K562 (cell line): ENCODE measurements at regions not wholly inside any gene's neighbourhood (a gene's known extent, or its start where the extent isn't known, plus 50 kb on each side); places are given as distances from the start of the nearest gene placed in this dataset.

ENCODE experiments used
- ARHGAP35 ChIP-seq: fragments of 450-650 bp; IDR thresholded peaks from 2 replicates; pipeline ENCODE4 v1.6.1; 2018; ENCODE audit not compliant: partially characterized antibody
- ARID4B ChIP-seq: sonication (generic); formaldehyde crosslinking; IDR thresholded peaks from 2 replicates; pipeline ENCODE4 v1.8.0; 2022; ENCODE audit warnings: mild to moderate bottlenecking, missing genetic modification reagents
- BHLHE40 ChIP-seq: IDR thresholded peaks from 2 replicates; pipeline ENCODE4 v1.6.1; 2011; ENCODE audit warnings: low read length, improper control_type of control experiment
- CLOCK ChIP-seq: fragments of 250-450 bp; sonication (Bioruptor Pico); IDR thresholded peaks from 2 replicates; pipeline ENCODE4 v1.4.0; 2020; ENCODE audit warnings: mild to moderate bottlenecking, moderate library complexity, borderline replicate concordance
- ELF1 ChIP-seq: fragments of 200-800 bp; sonication (Bioruptor generic); IDR thresholded peaks from 2 replicates; pipeline ENCODE4 v1.6.1; 2016; ENCODE audit warnings: missing genetic modification characterization, missing compliant biosample characterization
- HOXB6 ChIP-seq: fragments of 250-450 bp; sonication (Bioruptor Pico); IDR thresholded peaks from 2 replicates; pipeline ENCODE4 v1.5.1; 2022; ENCODE audit warnings: mild to moderate bottlenecking, borderline replicate concordance
- ILF3 ChIP-seq: fragments of 450-650 bp; IDR thresholded peaks from 2 replicates; pipeline ENCODE4 v1.6.1; 2018; ENCODE audit warnings: antibody characterized with exemption, mild to moderate bottlenecking, moderate library complexity, borderline replicate concordance
- KAT2B ChIP-seq: IDR thresholded peaks from one replicate; pipeline ENCODE4 v1.6.1; 2012; ENCODE audit warnings: low read depth, mild to moderate bottlenecking, control low read depth, inconsistent platforms, low read length, moderate library complexity
- PHF20 ChIP-seq: fragments of 450-650 bp; IDR thresholded peaks from 2 replicates; pipeline ENCODE4 v1.6.1; 2018; ENCODE audit not compliant: partially characterized antibody
- SAFB2 ChIP-seq: fragments of 200-400 bp; formaldehyde crosslinking; IDR thresholded peaks from 2 replicates; pipeline ENCODE4 v1.6.1; 2018; ENCODE audit warnings: borderline replicate concordance, low read length, low read depth, moderate library complexity; ENCODE audit not compliant: severe bottlenecking
- SNAPC5 ChIP-seq: fragments of 250-450 bp; sonication (Bioruptor Pico); IDR thresholded peaks from 2 replicates; pipeline ENCODE4 v1.8.0; 2021; ENCODE audit warnings: moderate library complexity, mild to moderate bottlenecking, inconsistent platforms
- TEAD4 ChIP-seq, 2 experiments: sonication (generic) in 1 of 2; formaldehyde crosslinking in 1 of 2; IDR thresholded peaks; 2 replicates each; pipeline versions ENCODE4 v1.6.1 to v1.8.0; 2012 to 2022; ENCODE audit warnings: borderline replicate concordance in 1 of 2, inconsistent platforms in 1 of 2, low read length in 1 of 2, mild to moderate bottlenecking in 1 of 2, missing genetic modification reagents in 1 of 2
- TFE3 ChIP-seq: fragments of 450-650 bp; formaldehyde crosslinking; IDR thresholded peaks from 2 replicates; pipeline ENCODE4 v1.4.0; 2020; ENCODE audit warnings: mild to moderate bottlenecking, mixed read lengths
- ZBED1 ChIP-seq: IDR thresholded peaks from 2 replicates; pipeline ENCODE4 v1.6.1; 2014
- ZHX1 ChIP-seq: fragments of 150-350 bp; conservative IDR thresholded peaks from 2 replicates; pipeline ENCODE4 v1.6.1; 2014; ENCODE audit warnings: low read length
- ZZZ3 ChIP-seq: fragments of 450-650 bp; IDR thresholded peaks from 2 replicates; pipeline ENCODE4 v1.6.1; 2016; ENCODE audit warnings: antibody characterized with exemption, mild to moderate bottlenecking, moderate library complexity

GRCh38 chr15:87619161-87619960 lies 637.2 kb downstream of the NTRK3 start (continued):
- no peak for TF ChIP-seq ARID4B (CRISPR knock-in tag)
- no peak for TF ChIP-seq SNAPC5 (CRISPR knock-in tag)
- TF ChIP-seq TEAD4 (IDR thresholded peaks at IDR 0.05; ENCODE audit: low read length), result peak; percentile 90
- no peak for TF ChIP-seq TEAD4 (CRISPR knock-in tag; IDR thresholded peaks at IDR 0.05; ENCODE audit: borderline replicate concordance)
- no peak for TF ChIP-seq ZHX1
- TF ChIP-seq TFE3 (CRISPR knock-in tag), result no peak
- TF ChIP-seq PHF20, result no peak
- TF ChIP-seq HOXB6, result no peak
- TF ChIP-seq ZZZ3, result no peak
- no peak for TF ChIP-seq BHLHE40
- no peak for TF ChIP-seq ARHGAP35
- TF ChIP-seq ELF1 (tag), result no peak
- no peak for TF ChIP-seq KAT2B
- no peak for TF ChIP-seq CLOCK (CRISPR knock-in tag)
- no peak for TF ChIP-seq SAFB2
- TF ChIP-seq ZBED1, result no peak
- no peak for TF ChIP-seq ILF3
